ENCODE measurements at regions not wholly inside any gene's neighbourhood (a gene's known extent, or its start where the extent isn't known, plus 50 kb on each side); places are given as distances from the start of the nearest gene placed in this dataset.

DNA sequence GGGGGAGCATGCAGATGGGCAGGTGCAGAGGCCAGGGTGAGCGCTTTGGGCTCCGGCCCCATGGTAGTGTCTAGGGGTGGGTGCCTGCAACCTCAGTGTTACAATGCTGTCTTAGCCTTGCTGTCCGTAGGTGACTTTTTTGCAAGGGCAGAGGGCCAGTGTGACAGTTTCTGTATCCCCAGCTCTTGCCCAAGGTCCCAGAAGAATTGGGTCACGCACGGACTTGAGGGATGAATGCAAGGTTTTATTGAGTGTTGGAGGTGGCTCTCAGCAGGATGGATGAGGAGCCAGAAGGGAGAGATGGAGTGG lies 492.5 kb downstream of the AGTPBP1 start:
- no peak for DNase-seq

DNA sequence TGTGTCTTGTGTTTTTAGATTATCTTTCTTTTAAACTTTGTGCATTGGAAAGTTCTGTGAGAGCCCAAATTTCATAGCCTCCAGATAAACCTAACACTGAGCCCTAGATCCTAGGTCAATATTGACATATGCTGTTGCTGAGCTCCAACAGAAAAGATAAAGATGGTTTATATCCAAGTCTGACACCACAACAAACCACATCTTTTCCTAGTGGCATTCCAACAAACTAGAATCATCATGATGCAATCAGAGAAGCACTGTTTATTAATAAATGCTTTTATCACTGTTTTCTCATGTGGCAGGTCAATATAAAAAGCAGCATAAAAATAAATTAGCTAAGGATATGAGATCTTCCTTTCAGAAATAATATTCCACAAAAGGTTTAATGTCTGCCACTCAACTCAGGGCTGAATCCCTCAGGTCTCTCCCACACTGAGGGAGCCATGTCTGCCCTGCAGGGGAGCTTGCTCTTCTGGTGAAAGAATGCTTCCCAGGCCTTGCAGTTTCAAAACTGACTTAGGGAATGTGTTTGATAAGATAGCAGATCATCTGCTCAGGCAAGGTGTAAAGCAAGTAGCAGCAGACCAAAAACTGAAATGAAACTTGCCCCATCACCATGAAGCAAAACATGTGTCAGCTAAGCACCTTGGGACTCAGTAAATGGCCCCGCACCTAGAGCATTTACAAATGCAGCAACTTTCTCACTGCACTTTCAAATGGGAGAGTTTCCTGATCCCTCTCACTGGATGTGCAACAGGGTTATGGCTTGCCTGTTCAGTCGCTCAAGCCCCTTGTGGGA lies 493.0 kb downstream of the AGTPBP1 start:
- DNase-seq, result no peak

DNA sequence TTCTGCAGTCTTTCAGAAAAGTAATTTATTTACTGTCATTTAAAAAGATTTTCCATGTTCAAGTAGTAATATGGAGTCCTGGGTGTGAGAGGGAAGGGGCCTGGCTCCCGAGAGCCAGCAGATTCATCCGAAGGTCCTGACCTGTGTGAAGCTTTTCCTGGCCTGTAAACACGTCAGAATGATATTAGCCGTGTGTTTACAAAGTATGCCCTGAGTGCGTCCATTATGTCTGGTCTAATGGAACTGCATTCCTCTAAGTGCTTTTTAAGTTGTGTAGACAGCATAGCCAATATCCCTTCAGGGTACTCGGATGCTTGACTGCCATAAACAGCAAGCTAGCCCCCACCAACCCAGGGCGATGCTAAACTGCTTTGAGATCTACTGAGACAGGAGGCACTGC lies 495.2 kb downstream of the AGTPBP1 start:
- DNase-seq, result no peak

DNA sequence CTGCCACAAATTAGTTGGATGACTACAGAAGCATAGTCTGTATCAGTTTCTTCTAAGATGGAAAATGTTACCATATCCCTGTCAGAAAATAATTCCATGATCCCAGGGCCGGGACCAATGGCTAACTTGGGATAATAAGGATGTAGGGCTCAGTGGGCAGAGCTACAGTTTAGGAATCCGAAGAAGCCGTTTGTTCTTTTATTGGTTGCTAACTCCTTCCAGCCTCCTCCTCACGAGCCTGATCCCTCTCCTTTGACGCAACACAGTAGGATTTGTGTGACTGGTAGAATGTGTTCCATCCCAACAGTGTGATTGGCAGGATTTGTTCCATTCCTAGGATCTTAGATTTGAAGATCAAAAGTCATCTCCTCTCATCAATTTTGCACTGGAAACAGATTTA lies 496.9 kb downstream of the AGTPBP1 start:
- DNase-seq, result no peak

DNA sequence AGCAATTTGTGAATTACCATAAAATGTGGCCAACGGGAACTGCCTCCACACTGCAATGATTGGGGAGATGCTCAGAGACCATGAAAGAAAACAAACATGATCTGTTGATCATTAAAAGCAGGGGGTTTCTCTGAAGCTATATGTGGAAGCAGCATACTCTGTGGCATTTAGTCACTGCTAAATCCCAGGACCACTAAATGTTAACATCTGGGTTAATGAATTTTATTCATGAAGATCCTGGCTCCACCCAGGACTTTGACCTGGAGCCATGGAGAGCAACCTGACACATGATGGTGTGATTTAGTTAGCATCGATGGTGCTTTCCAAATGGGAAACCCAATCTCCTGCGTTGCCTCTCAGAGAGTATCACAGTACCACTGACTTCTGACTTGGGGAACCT lies 497.8 kb downstream of the AGTPBP1 start:
- no peak for DNase-seq

DNA sequence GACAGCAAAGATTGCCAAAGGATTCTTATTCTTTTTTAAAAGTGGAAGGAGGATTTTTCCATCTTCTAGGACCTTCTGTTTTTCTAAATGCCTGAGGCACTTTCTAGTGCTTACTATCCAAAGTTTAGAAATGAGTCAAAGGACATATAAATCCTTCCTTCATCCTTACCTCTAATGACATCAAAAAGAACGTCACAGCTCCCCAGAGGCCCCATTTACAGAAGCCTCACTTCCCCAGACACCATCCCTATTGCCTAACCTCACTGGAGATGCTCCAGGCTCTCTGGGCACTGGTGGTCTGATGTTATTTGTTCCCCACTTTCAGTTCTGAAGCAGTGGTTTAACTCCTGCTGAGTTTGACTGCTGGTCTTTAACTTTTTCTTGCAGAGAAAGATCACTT lies 504.3 kb downstream of the AGTPBP1 start:
- DNase-seq, result no peak

- no peak for DNase-seq
Measured at GRCh38 chr9:85230081-85230480, 511.7 kb downstream of the AGTPBP1 start.

DNA sequence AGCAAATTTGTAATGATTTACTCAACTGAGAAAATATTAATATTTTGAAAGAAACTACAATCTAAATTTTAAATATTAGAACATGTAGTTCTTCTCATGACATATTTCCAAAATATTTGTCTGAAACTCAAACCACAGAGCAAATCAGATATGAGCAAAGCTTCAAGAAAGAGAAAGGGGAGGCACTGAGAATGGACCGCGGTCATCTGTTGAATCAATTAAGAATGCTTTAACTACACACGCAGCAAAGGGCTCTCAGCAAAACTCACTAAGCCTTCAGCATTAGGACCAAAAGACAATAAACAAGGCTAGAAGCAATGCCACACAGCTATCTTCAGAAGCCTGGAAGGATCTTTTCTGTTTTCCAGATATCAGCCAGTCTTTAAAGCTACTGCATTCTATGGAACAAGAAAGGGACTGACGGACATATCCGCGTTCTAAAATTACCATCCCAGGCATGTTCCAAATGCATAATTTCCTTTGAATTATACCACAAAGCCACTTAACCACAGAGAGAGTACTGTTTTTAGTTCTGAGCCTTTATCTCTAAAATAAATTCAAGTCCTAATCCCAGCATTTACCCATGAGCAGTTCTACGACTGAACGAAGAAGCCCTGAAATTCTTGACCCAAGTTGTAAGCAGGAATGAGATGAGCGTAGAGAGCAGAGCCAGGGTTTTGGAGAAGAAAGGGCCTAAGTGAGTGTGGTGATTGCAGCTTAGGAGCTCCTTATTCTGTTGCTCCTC lies 513.5 kb downstream of the AGTPBP1 start:
- DNase-seq, result no peak

- no peak for DNase-seq
Measured at GRCh38 chr9:85225180-85225579, 516.6 kb downstream of the AGTPBP1 start.

DNA sequence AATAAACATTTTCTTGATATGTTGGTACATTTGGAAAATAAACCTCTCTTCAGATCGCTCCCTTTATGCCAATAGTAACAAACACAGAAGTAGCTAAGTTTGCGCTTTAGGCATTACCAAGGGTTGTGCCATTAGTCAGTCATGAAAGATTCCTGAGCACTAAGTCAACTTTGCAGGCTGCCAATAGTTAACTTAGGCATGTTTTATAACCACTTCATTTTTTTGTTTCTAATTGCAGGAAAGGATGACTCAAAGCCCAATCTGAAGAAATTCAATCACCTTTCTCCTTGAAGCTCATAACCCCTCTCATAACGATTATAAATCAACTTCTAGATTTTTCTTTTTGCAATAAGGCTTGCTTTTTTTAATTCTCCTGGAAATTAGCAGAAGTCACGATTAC lies 517.0 kb downstream of the AGTPBP1 start:
- no peak for DNase-seq

- DNase-seq, result no peak
Measured at GRCh38 chr9:85224301-85224700, 517.5 kb downstream of the AGTPBP1 start.

GRCh38 chr9:85223506-85224125 lies 518.1 kb downstream of the AGTPBP1 start:
- DNase-seq, result no peak

DNA sequence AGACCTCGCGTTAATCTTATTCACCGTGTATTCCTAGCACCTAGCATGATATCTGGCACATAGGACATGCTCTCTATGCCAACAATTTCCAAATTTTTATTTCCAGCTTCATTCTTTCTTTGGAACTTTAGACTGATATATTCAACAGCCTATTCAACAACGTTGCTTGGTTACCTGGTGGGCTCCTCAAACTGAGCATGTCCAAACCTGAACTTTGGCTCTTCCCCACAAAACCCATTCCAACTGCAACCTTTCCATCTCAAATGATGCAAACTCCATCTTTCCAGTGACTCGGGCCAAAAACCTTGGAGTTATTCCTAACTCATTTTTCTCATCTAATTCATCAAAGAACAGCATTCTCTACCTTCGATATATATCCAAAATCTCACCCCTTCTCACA lies 525.2 kb downstream of the AGTPBP1 start:
- DNase-seq, result no peak

DNA sequence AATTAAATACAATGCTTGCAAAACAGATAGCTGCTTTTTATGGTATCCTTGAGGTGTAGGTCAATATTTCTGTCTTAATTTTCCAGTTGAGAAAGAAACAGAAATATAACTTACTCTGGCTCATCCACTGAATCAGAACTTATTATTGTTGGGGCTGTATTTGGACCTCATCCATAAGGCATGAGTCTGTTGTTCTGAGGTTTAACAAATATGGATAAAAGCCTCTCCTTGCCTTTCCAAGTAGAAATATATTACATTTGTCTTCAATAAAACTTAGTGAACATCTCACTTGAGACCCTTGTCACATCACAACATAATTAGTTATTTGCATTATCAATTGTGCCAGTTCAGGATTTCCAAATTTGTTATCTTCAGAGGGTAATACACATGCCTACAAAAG lies 525.8 kb downstream of the AGTPBP1 start:
- DNase-seq, result no peak

DNA sequence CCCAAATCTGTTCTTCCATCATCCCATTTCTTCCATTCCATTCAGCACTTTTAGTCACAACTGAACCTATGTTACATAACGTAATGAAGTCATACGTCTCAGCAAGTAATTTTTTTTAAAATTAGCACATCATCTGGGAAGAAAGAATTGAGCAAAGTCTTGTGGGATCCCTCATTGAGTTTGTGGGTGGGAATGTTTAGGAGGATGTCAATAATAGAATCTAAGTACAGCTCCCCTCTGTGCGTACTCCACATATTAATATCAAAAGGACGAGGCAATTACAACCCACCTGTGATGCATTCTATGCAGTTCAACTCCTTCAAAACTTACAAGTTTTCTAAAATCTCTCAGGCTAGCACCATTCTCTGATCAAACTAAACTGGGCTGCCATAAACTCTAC lies 526.3 kb downstream of the AGTPBP1 start:
- no peak for DNase-seq

DNA sequence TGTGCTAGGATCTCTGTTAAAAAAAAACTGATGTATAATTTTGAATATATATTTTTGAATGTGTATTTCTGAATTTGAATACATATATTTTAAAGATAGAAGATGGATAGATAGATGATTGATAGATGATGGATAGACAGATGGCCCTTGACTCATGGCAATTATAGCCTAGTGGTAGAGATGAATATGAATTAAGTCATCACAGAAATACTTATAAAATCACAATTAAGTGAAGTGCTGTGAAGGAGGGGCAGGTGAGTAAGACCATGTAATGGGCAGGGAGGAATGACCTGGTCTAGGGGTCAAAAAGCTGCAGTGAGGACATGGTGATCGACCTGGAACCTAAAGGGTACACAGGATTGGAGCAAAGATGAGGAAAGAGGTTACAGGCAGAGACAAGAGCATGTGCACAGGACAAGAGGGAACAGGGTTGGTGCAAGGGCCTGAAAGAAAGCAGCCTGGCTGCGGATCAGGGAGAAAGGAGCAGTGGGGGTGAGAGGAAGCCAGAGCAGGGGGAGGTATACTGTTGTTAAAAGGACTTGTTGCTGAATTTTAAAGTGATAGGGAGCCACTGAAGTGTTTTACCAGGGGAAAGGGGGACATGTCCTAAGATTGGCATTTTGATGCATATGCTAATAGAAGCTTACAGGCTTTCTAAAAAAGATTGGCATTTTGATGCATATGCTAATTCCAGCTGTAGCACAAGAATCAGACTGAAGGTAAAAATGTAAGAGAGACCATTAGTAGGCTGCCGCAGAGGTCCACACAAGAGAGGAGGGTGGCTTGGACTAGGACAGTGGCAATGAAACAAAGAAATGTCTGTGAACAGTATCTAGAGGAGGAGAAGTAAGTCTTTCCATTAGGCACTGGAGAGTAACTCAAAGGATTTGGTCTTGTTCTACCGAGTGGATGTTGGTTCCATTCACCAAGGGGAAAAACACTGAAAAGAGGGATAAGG lies 527.8 kb downstream of the AGTPBP1 start:
- no peak for DNase-seq

- no peak for DNase-seq
Measured at GRCh38 chr9:85212887-85213286, 528.9 kb downstream of the AGTPBP1 start.

- DNase-seq, result no peak
Measured at GRCh38 chr9:85212209-85212608, 529.5 kb downstream of the AGTPBP1 start.

GRCh38 chr9:85208666-85209065 lies 533.1 kb downstream of the AGTPBP1 start:
- DNase-seq, result no peak

DNA sequence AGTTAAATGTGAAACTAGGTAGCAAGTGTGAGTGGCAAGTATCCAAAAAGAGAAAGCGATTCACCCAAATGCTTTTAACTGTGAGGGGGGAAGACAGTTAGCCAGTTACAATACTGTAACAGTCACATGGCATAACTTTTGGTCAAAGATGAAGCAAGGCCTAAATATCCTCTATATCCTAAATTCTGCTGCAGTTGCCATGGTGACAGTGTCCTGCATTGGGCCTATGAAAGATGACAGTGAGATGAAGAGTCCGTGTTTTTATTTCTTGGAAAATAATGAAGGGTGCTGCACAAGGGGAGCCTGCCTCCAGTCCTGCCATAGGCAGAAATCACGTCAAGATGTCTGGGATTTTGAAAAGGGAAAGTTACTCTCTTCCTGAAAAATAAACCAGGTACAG lies 534.6 kb downstream of the NTRK2 start:
- no peak for DNase-seq

DNA sequence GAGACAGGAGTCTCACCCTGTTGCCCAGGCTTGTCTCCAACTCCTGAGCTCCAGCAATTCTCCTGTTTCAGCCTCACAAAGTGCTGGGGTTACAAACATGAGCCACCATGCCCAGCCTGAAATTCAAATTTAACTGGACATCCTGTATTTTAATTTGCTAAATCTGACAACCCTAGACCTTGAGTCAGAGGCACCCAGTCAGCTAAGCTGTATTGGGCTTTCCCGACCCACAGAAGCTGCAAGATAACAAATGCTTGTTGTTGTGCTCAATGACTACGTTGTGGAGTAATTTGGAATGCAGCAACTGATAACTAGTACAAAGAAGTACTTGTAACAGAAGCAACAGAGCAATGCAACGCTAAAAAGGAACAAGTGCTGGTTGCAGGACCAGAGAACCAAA lies 533.1 kb downstream of the NTRK2 start:
- DNase-seq, result no peak

DNA sequence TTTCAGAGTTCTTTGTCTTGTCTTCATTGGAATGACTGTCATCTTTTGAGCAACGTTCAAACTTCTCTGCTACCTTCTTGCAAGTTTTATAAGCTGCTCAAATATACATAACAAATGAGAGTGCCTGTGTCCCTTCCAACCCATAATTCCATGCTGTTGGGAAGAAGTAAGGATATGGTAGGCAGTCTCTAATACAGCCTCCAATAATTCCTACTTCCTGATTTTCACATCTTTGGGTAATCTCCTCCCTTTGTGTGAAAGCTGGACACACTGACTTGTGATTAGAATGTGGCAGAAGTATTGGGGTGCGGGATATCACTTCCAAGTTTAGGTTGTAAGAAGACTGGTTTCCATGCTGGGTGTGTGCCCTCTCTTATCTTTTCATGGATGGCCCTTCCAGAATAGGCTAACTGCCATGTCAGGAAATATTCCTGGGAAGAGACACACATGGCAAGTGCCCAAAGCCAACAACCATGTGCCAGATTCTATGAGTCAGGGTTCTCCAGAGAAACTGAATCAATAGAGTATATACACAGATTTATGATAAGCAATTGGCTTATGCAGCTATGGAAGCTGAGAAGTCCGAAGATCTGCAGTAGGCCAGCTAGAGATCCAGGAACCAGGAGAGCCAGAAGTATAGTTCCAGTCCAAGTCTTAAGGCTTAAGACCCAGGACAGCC lies 531.3 kb downstream of the NTRK2 start:
- DNase-seq, result no peak

Measured in RPMI8226 (cell line).